ENCODE measurements at regions not wholly inside any gene's neighbourhood (a gene's known extent, or its start where the extent isn't known, plus 50 kb on each side); places are given as distances from the start of the nearest gene placed in this dataset.
"Not testable (repeated sequence)": the region's sequence is repeated elsewhere in the genome, so short reads cannot be mapped to it uniquely, and the experiment has no call there.

DNA sequence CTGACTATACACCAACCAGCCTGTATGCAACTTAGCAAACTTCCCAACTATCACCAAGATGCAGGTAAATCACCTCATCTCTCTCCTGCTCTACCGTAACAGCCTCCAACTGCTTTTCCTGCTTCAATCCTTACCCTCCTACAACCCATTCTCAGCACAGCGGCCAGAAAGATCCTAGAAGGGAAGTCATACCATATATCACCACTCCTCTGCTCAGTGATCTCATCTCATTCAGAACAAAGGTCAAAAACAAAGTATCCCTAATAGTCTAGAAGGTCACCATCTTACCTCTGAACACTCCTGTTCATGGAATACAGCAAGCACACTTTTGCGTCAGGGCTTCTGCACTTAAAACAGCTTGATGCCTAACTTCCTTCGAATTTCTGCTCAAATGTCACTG, 62.2 kb upstream of the RNF38 start:
- no peak overlapping the region for H3K4me3 Mint-ChIP-seq (ENCODE audit: unreplicated experiment)
- H3K27ac Mint-ChIP-seq (ENCODE audit: unreplicated experiment) = no peak overlapping the region
- H3K27me3 Mint-ChIP-seq (ENCODE audit: unreplicated experiment) = no peaks in the 10 kb centered on the region
- H3K36me3 Mint-ChIP-seq (ENCODE audit: unreplicated experiment) = peaks cover 6% of the 10 kb centered on the region
- no peaks in the 10 kb centered on the region for H3K9me3 Mint-ChIP-seq (ENCODE audit: unreplicated experiment)
- H3K4me1 Mint-ChIP-seq (ENCODE audit: unreplicated experiment) = peaks cover 19% of the 10 kb centered on the region
- TF ChIP-seq CTCF (IDR thresholded peaks at IDR 0.05) = no peak
- no peak for DNase-seq (ENCODE audit: extremely low spot score, unreplicated experiment)

- peak overlapping the region; percentile 6 for H3K27ac Mint-ChIP-seq (ENCODE audit: unreplicated experiment)
- no peaks in the 10 kb centered on the region for H3K9me3 Mint-ChIP-seq (ENCODE audit: unreplicated experiment)
- peaks cover 19% of the 10 kb centered on the region for H3K4me1 Mint-ChIP-seq (ENCODE audit: unreplicated experiment)
- H3K36me3 Mint-ChIP-seq (ENCODE audit: unreplicated experiment) = peaks cover 6% of the 10 kb centered on the region
- no peaks in the 10 kb centered on the region for H3K27me3 Mint-ChIP-seq (ENCODE audit: unreplicated experiment)
- DNase-seq (ENCODE audit: extremely low spot score, unreplicated experiment) = no peak
- no peak overlapping the region for H3K4me3 Mint-ChIP-seq (ENCODE audit: unreplicated experiment)
- TF ChIP-seq CTCF (IDR thresholded peaks at IDR 0.05) = no peak
Observed at GRCh38 chr9:36461323-36461722, 61.3 kb upstream of the RNF38 start.

DNA sequence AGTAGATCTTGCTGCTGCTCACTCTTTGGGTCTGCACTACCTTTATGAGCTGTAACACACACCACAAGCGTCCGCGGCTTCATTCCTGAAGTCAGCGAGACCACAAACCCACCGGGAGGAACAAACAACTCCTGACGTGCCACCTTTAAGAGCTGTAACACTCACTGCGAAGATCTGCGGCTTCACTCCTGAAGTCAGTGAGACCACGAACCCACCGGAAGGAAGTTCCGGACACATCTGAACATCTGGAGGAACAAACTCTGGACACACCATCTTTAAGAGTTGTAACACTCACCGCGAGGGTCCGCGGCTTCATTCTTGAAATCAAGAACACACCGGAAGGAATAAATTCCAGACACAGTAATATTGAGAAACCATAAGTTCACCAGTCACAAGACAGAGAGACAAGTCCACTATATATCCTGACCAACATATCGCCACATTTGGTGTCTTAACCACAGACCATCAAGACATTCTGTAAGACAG, 58.4 kb upstream of the RNF38 start:
- not testable (repeated sequence) for H3K27me3 Mint-ChIP-seq (ENCODE audit: unreplicated experiment); H3K9me3 Mint-ChIP-seq (ENCODE audit: unreplicated experiment); H3K27ac Mint-ChIP-seq (ENCODE audit: unreplicated experiment); H3K4me3 Mint-ChIP-seq (ENCODE audit: unreplicated experiment); DNase-seq (ENCODE audit: extremely low spot score, unreplicated experiment); H3K36me3 Mint-ChIP-seq (ENCODE audit: unreplicated experiment)
- peaks cover 15% of the 10 kb centered on the region for H3K4me1 Mint-ChIP-seq (ENCODE audit: unreplicated experiment)

- no peak overlapping the region for H3K4me3 Mint-ChIP-seq (ENCODE audit: unreplicated experiment)
- H3K4me1 Mint-ChIP-seq (ENCODE audit: unreplicated experiment) = peaks cover 13% of the 10 kb centered on the region
- DNase-seq (ENCODE audit: extremely low spot score, unreplicated experiment) = no peak
- H3K27ac Mint-ChIP-seq (ENCODE audit: unreplicated experiment) = no peak overlapping the region
- no peaks in the 10 kb centered on the region for H3K9me3 Mint-ChIP-seq (ENCODE audit: unreplicated experiment)
- peaks cover 6% of the 10 kb centered on the region for H3K36me3 Mint-ChIP-seq (ENCODE audit: unreplicated experiment)
- TF ChIP-seq CTCF (IDR thresholded peaks at IDR 0.05) = no peak
- no peaks in the 10 kb centered on the region for H3K27me3 Mint-ChIP-seq (ENCODE audit: unreplicated experiment)
Observed at GRCh38 chr9:36457836-36458429, 57.9 kb upstream of the RNF38 start.

- Mint-ChIP-seq H3K27ac (ENCODE audit: unreplicated experiment) (no peak overlapping the region), H3K36me3 (ENCODE audit: unreplicated experiment) (peaks cover 6% of the 10 kb centered on the region), H3K4me1 (ENCODE audit: unreplicated experiment) (peaks cover 8% of the 10 kb centered on the region), H3K27me3 (ENCODE audit: unreplicated experiment) (no peaks in the 10 kb centered on the region), H3K9me3 (ENCODE audit: unreplicated experiment) (no peaks in the 10 kb centered on the region), H3K4me3 (ENCODE audit: unreplicated experiment) (no peak overlapping the region)
- no peak for TF ChIP-seq CTCF (IDR thresholded peaks at IDR 0.05)
- no peak for DNase-seq (ENCODE audit: extremely low spot score, unreplicated experiment)
Observed at GRCh38 chr9:36456480-36457065, 56.5 kb upstream of the RNF38 start.
